Activated T-helper 1 cell treated with anti-CD3 and anti-CD28 coated beads, Interleukin-2, amount 50 U/mL, for 16 hours (primary cell): ENCODE measurements at regions not wholly inside any gene's neighbourhood (a gene's known extent, or its start where the extent isn't known, plus 50 kb on each side); places are given as distances from the start of the nearest gene placed in this dataset.
"Not testable (repeated sequence)": the region's sequence is repeated elsewhere in the genome, so short reads cannot be mapped to it uniquely, and the experiment has no call there.

ENCODE experiments used
- DNase-seq, 2 donors: peaks; one replicate each; pipeline ENCODE4 v3.0.0-alpha.2; 2020; ENCODE audit warnings: low read depth in 1 of 2, low spot score in 1 of 2

GRCh38 chr20:56724241-56724757, 95.2 kb downstream of the TFAP2C start:
- no peak for DNase-seq

GRCh38 chr20:56730003-56730402, 100.9 kb downstream of the TFAP2C start:
- no peak for DNase-seq

GRCh38 chr20:56730996-56731395, 101.9 kb downstream of the TFAP2C start:
- no peak for DNase-seq

- DNase-seq, result no peak
These were observed 102.4 kb downstream of the TFAP2C start for GRCh38 chr20:56731476-56731875.

GRCh38 chr20:56733967-56734366, 104.9 kb downstream of the TFAP2C start:
- DNase-seq, result no peak

- DNase-seq, result no peak
These were observed 106.1 kb downstream of the TFAP2C start for GRCh38 chr20:56735084-56735642.

- DNase-seq, result no peak
These were observed 107.3 kb downstream of the TFAP2C start for GRCh38 chr20:56736285-56736857.

GRCh38 chr20:56744325-56744821, 115.3 kb downstream of the TFAP2C start:
- DNase-seq, result not testable (repeated sequence)

GRCh38 chr20:56748476-56749377, 119.6 kb downstream of the TFAP2C start:
- no peak for DNase-seq

- no peak for DNase-seq
These were observed 121.3 kb downstream of the TFAP2C start for GRCh38 chr20:56750430-56750829.

GRCh38 chr20:56752274-56752673, 123.2 kb downstream of the TFAP2C start:
- no peak for DNase-seq

- DNase-seq, result no peak
These were observed 126.1 kb downstream of the TFAP2C start for GRCh38 chr20:56755201-56755600.

GRCh38 chr20:56756658-56757057, 127.6 kb downstream of the TFAP2C start:
- not testable (repeated sequence) for DNase-seq

- DNase-seq, result no peak
These were observed 129.6 kb downstream of the TFAP2C start for GRCh38 chr20:56758706-56759105.

- DNase-seq, result no peak
These were observed 130.7 kb downstream of the TFAP2C start for GRCh38 chr20:56759741-56760278.

- DNase-seq, result no peak
These were observed 131.5 kb downstream of the TFAP2C start for GRCh38 chr20:56760610-56761009.

GRCh38 chr20:56761393-56761792, 132.3 kb downstream of the TFAP2C start:
- no peak for DNase-seq

- no peak for DNase-seq
These were observed 133.3 kb downstream of the TFAP2C start for GRCh38 chr20:56762401-56762800.

GRCh38 chr20:56762829-56763228, 133.7 kb downstream of the TFAP2C start:
- no peak for DNase-seq

GRCh38 chr20:56764671-56765070, 135.6 kb downstream of the TFAP2C start:
- no peak for DNase-seq
